Adrenal gland (tissue), 9 donors: ENCODE measurements at regions not wholly inside any gene's neighbourhood (a gene's known extent, or its start where the extent isn't known, plus 50 kb on each side); places are given as distances from the start of the nearest gene placed in this dataset.

Experiments used
- DNase-seq, 7 donors: peaks; one replicate each; pipeline ENCODE4 v3.0.0-alpha.2; 2019 to 2020
- H3K27ac ChIP-seq, 5 donors: fragments of 200-600 bp; sonication (generic) in 4 of 5; 1 replicate in 3 of 5; 2 replicates in 2 of 5; pipeline versions ENCODE4 v1.5.1 to v1.8.0; 2016 to 2020; ENCODE audit warnings: mild to moderate bottlenecking in 1 of 5
- H3K27me3 ChIP-seq: fragments of 200-600 bp; 2 replicates; pipeline ENCODE4 v1.8.0; 2021
- H3K36me3 ChIP-seq, 2 donors: fragments of 200-600 bp; replicated peaks in 1 of 2; 1 replicate in 1 of 2; 2 replicates in 1 of 2; pipeline versions ENCODE4 v1.5.1 to v1.8.0; 2018 to 2022
- H3K4me1 ChIP-seq, 2 donors: fragments of 200-600 bp; replicated peaks in 1 of 2; 1 replicate in 1 of 2; 2 replicates in 1 of 2; pipeline versions ENCODE4 v1.5.1 to v1.8.0; 2018 to 2021
- H3K4me3 ChIP-seq, 4 donors: fragments of 200-600 bp; sonication (generic) in 3 of 4; one replicate each; pipeline ENCODE4 v1.5.1; 2016 to 2018
- H3K9me3 ChIP-seq, 3 donors: fragments of 200-600 bp; sonication (generic) in 1 of 3; replicated peaks in 1 of 3; 1 replicate in 2 of 3; 2 replicates in 1 of 3; pipeline versions ENCODE4 v1.5.1 to v1.8.0; 2016 to 2021
- CTCF ChIP-seq, 6 experiments: fragments of 450-650 bp in 4 of 6; fragments of 200-600 bp in 2 of 6; sonication (generic) in 1 of 6; IDR thresholded peaks; 1 replicate in 5 of 6; 2 replicates in 1 of 6; pipeline versions ENCODE4 v1.5.1 to v1.8.0; 2016 to 2021; ENCODE audit warnings: antibody characterized with exemption in 6 of 6, mild to moderate bottlenecking in 2 of 6, moderate library complexity in 1 of 6
- POLR2A ChIP-seq, 2 donors: fragments of 450-650 bp; IDR thresholded peaks; one replicate each; pipeline ENCODE4 v1.6.1; 2017; ENCODE audit warnings: antibody characterized with exemption in 2 of 2, mild to moderate bottlenecking in 2 of 2, moderate library complexity in 1 of 2
- WGBS, 4 donors: extraction: QIAGEN DNeasy Blood & Tissue Kit in 2 of 4; methylation state at CpG; one replicate each; pipeline versions ENCODE4 v1.1.5 to v1.1.7; 2013 to 2017; 5-methylcytosine and 5-hydroxymethylcytosine counted together
- intact Hi-C, 2 donors: fragments of 100-400 bp; cut with DNase I; formaldehyde crosslinking; loops; one replicate each; pipeline versions ENCODE4 v1.14.1 to v1.15.0; 2022 to 2023
- donor health status: healthy with polysubstance abuse.
- donor health status: Bipolar disorder and iron deficiency.
- donor health status: DM: yes; HTN: yes; CAD: no.
- donor health status: DM: no; HTN: no; CAD: no.
- donor health status: DM: no; HTN: no; CAD: no.

GRCh38 chr2:23034996-23035395 lies 350.0 kb upstream of the KLHL29 start:
- Histone ChIP-seq H3K27ac (no peak overlapping the region), H3K36me3 (no peaks in the 10 kb centered on the region), H3K27me3 (no peaks in the 10 kb centered on the region), H3K9me3 (no peaks in the 10 kb centered on the region), H3K4me3 (no peak overlapping the region), H3K4me1 (no peaks in the 10 kb centered on the region)
- intact Hi-C loops = no loop called here
- WGBS, 4 donors = 68 to 80% (median 77%) methylated on average over 3 of the region's 3 CpGs
- no peak for DNase-seq
- no peak for TF ChIP-seq CTCF (IDR thresholded peaks at IDR 0.05)
- TF ChIP-seq POLR2A (IDR thresholded peaks at IDR 0.05) = no peak

- H3K27me3 ChIP-seq = no peaks in the 10 kb centered on the region
- no peak overlapping the region for H3K27ac ChIP-seq
- DNase-seq = no peak
- whole genome bisulfite sequencing, 4 donors = 71 to 82% (median 78%) methylated on average over 2 of the region's 2 CpGs
- intact Hi-C loops = no loop called here
- no peaks in the 10 kb centered on the region for H3K9me3 ChIP-seq
- no peaks in the 10 kb centered on the region for H3K4me1 ChIP-seq
- no peak overlapping the region for H3K4me3 ChIP-seq
- TF ChIP-seq POLR2A (IDR thresholded peaks at IDR 0.05) (no peak), CTCF (IDR thresholded peaks at IDR 0.05) (no peak)
- no peaks in the 10 kb centered on the region for H3K36me3 ChIP-seq
Observed at GRCh38 chr2:23036629-23037028, 348.4 kb upstream of the KLHL29 start.

GRCh38 chr2:23037596-23037995 lies 347.4 kb upstream of the KLHL29 start:
- Histone ChIP-seq H3K4me3 (no peak overlapping the region), H3K4me1 (no peaks in the 10 kb centered on the region), H3K27ac (no peak overlapping the region), H3K36me3 (no peaks in the 10 kb centered on the region), H3K27me3 (no peaks in the 10 kb centered on the region), H3K9me3 (no peaks in the 10 kb centered on the region)
- WGBS, 4 donors = 69 to 85% (median 83%) methylated on average over 2 of the region's 2 CpGs
- TF ChIP-seq POLR2A (IDR thresholded peaks at IDR 0.05) = no peak
- TF ChIP-seq CTCF (IDR thresholded peaks at IDR 0.05) = no peak
- intact Hi-C loops = no loop called here
- DNase-seq = no peak

GRCh38 chr2:23041443-23041842 lies 343.5 kb upstream of the KLHL29 start:
- H3K4me1 ChIP-seq = no peaks in the 10 kb centered on the region
- H3K27me3 ChIP-seq = no peaks in the 10 kb centered on the region
- H3K27ac ChIP-seq = peak overlapping the region in 1 of 5 donors; percentile 61
- no peaks in the 10 kb centered on the region for H3K9me3 ChIP-seq
- TF ChIP-seq POLR2A (IDR thresholded peaks at IDR 0.05) = no peak
- DNase-seq = no peak
- WGBS, 4 donors = 10 to 38% (median 15%) methylated on average over 1 of the region's 1 CpG
- no peaks in the 10 kb centered on the region for H3K36me3 ChIP-seq
- intact Hi-C loops = no loop called here
- H3K4me3 ChIP-seq = no peak overlapping the region

GRCh38 chr2:23042216-23042906 lies 342.6 kb upstream of the KLHL29 start:
- WGBS, 4 donors = 61 to 70% (median 66%) methylated on average over 7 of the region's 7 CpGs
- Histone ChIP-seq H3K36me3 (no peaks in the 10 kb centered on the region), H3K27me3 (no peaks in the 10 kb centered on the region), H3K27ac (peak overlapping the region in 1 of 5 donors; percentile 61), H3K4me3 (no peak overlapping the region), H3K9me3 (no peaks in the 10 kb centered on the region), H3K4me1 (no peaks in the 10 kb centered on the region)
- intact Hi-C loops = no loop called here
- TF ChIP-seq POLR2A (IDR thresholded peaks at IDR 0.05) (no peak), CTCF (IDR thresholded peaks at IDR 0.05) (no peak)
- peak in 1 of 7 donors; percentile 8 for DNase-seq
